ENCODE measurements at regions not wholly inside any gene's neighbourhood (a gene's known extent, or its start where the extent isn't known, plus 50 kb on each side); places are given as distances from the start of the nearest gene placed in this dataset.
"Not testable (repeated sequence)": the region's sequence is repeated elsewhere in the genome, so short reads cannot be mapped to it uniquely, and the experiment has no call there.

- H3K9me3 Mint-ChIP-seq: no peaks in the 10 kb centered on the region
- no peak overlapping the region for H3K4me3 Mint-ChIP-seq
- TF ChIP-seq CTCF (IDR thresholded peaks at IDR 0.05; ENCODE audit: unreplicated experiment in 3 of 3): no peak
- H3K36me3 Mint-ChIP-seq (ENCODE audit: low read depth): no peaks in the 10 kb centered on the region
- no peaks in the 10 kb centered on the region for H3K27me3 Mint-ChIP-seq (ENCODE audit: low read depth)
- H3K27ac Mint-ChIP-seq: no peak overlapping the region
- peaks cover 6% of the 10 kb centered on the region for H3K4me1 Mint-ChIP-seq
Observed at GRCh38 chr21:14677639-14678179, 131.6 kb upstream of the SAMSN1 start.

GRCh38 chr21:14677013-14677412 lies 130.9 kb upstream of the SAMSN1 start:
- no peak overlapping the region for H3K27ac Mint-ChIP-seq
- H3K4me3 Mint-ChIP-seq: no peak overlapping the region
- H3K36me3 Mint-ChIP-seq (ENCODE audit: low read depth): no peaks in the 10 kb centered on the region
- H3K4me1 Mint-ChIP-seq: peaks cover 6% of the 10 kb centered on the region
- H3K9me3 Mint-ChIP-seq: no peaks in the 10 kb centered on the region
- no peak for TF ChIP-seq CTCF (IDR thresholded peaks at IDR 0.05; ENCODE audit: unreplicated experiment in 3 of 3)
- H3K27me3 Mint-ChIP-seq (ENCODE audit: low read depth): no peaks in the 10 kb centered on the region

GRCh38 chr21:14675774-14676530 lies 129.8 kb upstream of the SAMSN1 start:
- Mint-ChIP-seq H3K27ac (no peak overlapping the region), H3K4me1 (peaks cover 6% of the 10 kb centered on the region), H3K9me3 (no peaks in the 10 kb centered on the region), H3K36me3 (ENCODE audit: low read depth) (no peaks in the 10 kb centered on the region), H3K4me3 (no peak overlapping the region), H3K27me3 (ENCODE audit: low read depth) (no peaks in the 10 kb centered on the region)
- TF ChIP-seq CTCF (IDR thresholded peaks at IDR 0.05; ENCODE audit: unreplicated experiment in 3 of 3): no peak

GRCh38 chr21:14673649-14674048 lies 127.5 kb upstream of the SAMSN1 start:
- H3K9me3 Mint-ChIP-seq: peaks cover 3% of the 10 kb centered on the region
- H3K4me1 Mint-ChIP-seq: peaks cover 6% of the 10 kb centered on the region
- H3K36me3 Mint-ChIP-seq (ENCODE audit: low read depth): no peaks in the 10 kb centered on the region
- H3K27me3 Mint-ChIP-seq (ENCODE audit: low read depth): no peaks in the 10 kb centered on the region
- no peak overlapping the region for H3K4me3 Mint-ChIP-seq
- no peak for TF ChIP-seq CTCF (IDR thresholded peaks at IDR 0.05; ENCODE audit: unreplicated experiment in 3 of 3)
- no peak overlapping the region for H3K27ac Mint-ChIP-seq

GRCh38 chr21:14672466-14672865 lies 126.4 kb upstream of the SAMSN1 start:
- no peak overlapping the region for H3K27ac Mint-ChIP-seq
- H3K4me3 Mint-ChIP-seq: no peak overlapping the region
- H3K36me3 Mint-ChIP-seq (ENCODE audit: low read depth): no peaks in the 10 kb centered on the region
- no peak for TF ChIP-seq CTCF (IDR thresholded peaks at IDR 0.05; ENCODE audit: unreplicated experiment in 3 of 3)
- H3K4me1 Mint-ChIP-seq: peaks cover 6% of the 10 kb centered on the region
- peaks cover 5% of the 10 kb centered on the region for H3K9me3 Mint-ChIP-seq
- no peaks in the 10 kb centered on the region for H3K27me3 Mint-ChIP-seq (ENCODE audit: low read depth)

GRCh38 chr21:14670409-14670808 lies 124.3 kb upstream of the SAMSN1 start:
- Mint-ChIP-seq H3K27ac (no peak overlapping the region), H3K36me3 (ENCODE audit: low read depth) (no peaks in the 10 kb centered on the region), H3K9me3 (peaks cover 9% of the 10 kb centered on the region), H3K4me3 (no peak overlapping the region), H3K4me1 (no peaks in the 10 kb centered on the region), H3K27me3 (ENCODE audit: low read depth) (no peaks in the 10 kb centered on the region)
- no peak for TF ChIP-seq CTCF (IDR thresholded peaks at IDR 0.05; ENCODE audit: unreplicated experiment in 3 of 3)

GRCh38 chr21:14669092-14669491 lies 123.0 kb upstream of the SAMSN1 start:
- not testable (repeated sequence) for H3K27me3 Mint-ChIP-seq (ENCODE audit: low read depth); H3K9me3 Mint-ChIP-seq; H3K36me3 Mint-ChIP-seq (ENCODE audit: low read depth)

More at GRCh38 chr21:14669092-14669491, 123.0 kb upstream of the SAMSN1 start:
- not testable (repeated sequence) for H3K27ac Mint-ChIP-seq, H3K4me1 Mint-ChIP-seq, H3K4me3 Mint-ChIP-seq
